ENCODE measurements at regions not wholly inside any gene's neighbourhood (a gene's known extent, or its start where the extent isn't known, plus 50 kb on each side); places are given as distances from the start of the nearest gene placed in this dataset.

DNA sequence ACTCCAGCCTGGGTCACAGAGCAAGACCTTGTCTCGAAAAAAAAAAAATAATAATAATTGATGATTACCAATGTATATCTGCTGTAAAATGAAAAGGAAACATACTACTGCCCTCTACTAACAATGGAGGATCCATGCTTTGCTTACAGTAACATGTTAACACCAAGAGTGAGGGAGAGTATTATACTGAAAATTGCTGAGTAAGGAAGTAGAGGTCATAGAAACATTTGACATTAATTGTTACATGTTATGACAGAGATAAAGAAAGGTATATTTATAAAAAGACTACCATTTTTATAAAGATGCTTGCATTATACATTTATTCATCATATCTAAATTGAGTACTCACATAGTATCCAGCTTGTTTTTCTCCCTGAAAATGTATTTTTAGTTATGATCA, 1989.8 kb upstream of the TENM3 start:
- WGBS, result 85% methylated on average over 1 of the region's 1 CpG
- Histone ChIP-seq H3K36me3 (ENCODE audit: insufficient read depth) (no peaks in the 10 kb centered on the region), H3K4me3 (ENCODE audit: low read depth, low read length) (no peak overlapping the region), H3K4me1 (ENCODE audit: insufficient read depth) (no peaks in the 10 kb centered on the region), H3K27ac (ENCODE audit: low read depth) (no peak overlapping the region)
- no peak for DNase-seq (ENCODE audit: extremely low spot score)

DNA sequence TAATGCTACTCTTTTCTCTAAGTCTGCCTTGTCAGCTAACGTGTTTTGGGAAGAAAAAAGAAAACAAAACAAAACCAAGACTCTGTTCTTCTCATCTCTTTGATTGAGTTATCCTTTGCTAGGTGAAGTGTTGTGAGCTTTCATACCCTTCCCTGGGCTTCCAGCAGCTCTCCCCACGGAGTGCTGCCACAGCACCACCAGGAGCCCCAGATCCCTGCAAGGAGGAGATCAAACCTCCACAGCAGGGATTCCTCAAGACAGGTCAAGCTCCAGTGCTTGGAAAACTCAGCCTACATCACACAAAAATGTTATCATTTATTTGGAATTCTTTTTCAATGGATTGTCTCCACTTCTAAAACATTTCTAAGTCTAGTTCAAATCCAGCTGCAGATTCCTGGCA, 1981.9 kb upstream of the TENM3 start:
- Histone ChIP-seq H3K36me3 (ENCODE audit: insufficient read depth) (no peaks in the 10 kb centered on the region), H3K4me3 (ENCODE audit: low read depth, low read length) (no peak overlapping the region), H3K4me1 (ENCODE audit: insufficient read depth) (no peaks in the 10 kb centered on the region), H3K27ac (ENCODE audit: low read depth) (no peak overlapping the region)
- 33% methylated on average over 2 of the region's 2 CpGs for WGBS
- no peak for DNase-seq (ENCODE audit: extremely low spot score)

GRCh38 chr4:180280076-180280475, 1963.1 kb upstream of the TENM3 start:
- no peak for DNase-seq (ENCODE audit: extremely low spot score)
- H3K36me3 ChIP-seq (ENCODE audit: insufficient read depth), result no peaks in the 10 kb centered on the region
- H3K4me1 ChIP-seq (ENCODE audit: insufficient read depth), result no peaks in the 10 kb centered on the region
- no peak overlapping the region for H3K27ac ChIP-seq (ENCODE audit: low read depth)
- 77% methylated on average over 3 of the region's 3 CpGs for WGBS
- H3K4me3 ChIP-seq (ENCODE audit: low read depth, low read length), result no peak overlapping the region

GRCh38 chr4:180280726-180281297, 1962.4 kb upstream of the TENM3 start:
- no peaks in the 10 kb centered on the region for H3K36me3 ChIP-seq (ENCODE audit: insufficient read depth)
- DNase-seq (ENCODE audit: extremely low spot score), result no peak
- H3K27ac ChIP-seq (ENCODE audit: low read depth), result no peak overlapping the region
- H3K4me1 ChIP-seq (ENCODE audit: insufficient read depth), result no peaks in the 10 kb centered on the region
- no peak overlapping the region for H3K4me3 ChIP-seq (ENCODE audit: low read depth, low read length)
- 63% methylated on average over 6 of the region's 6 CpGs for WGBS

GRCh38 chr4:180281724-180282123, 1961.5 kb upstream of the TENM3 start:
- 49% methylated on average over 3 of the region's 3 CpGs for WGBS

GRCh38 chr4:180284267-180284666, 1958.9 kb upstream of the TENM3 start:
- no peak for DNase-seq (ENCODE audit: extremely low spot score)
- Histone ChIP-seq H3K4me3 (ENCODE audit: low read depth, low read length) (no peak overlapping the region), H3K27ac (ENCODE audit: low read depth) (no peak overlapping the region), H3K4me1 (ENCODE audit: insufficient read depth) (no peaks in the 10 kb centered on the region), H3K36me3 (ENCODE audit: insufficient read depth) (no peaks in the 10 kb centered on the region)
- WGBS, result 62% methylated on average over 3 of the region's 3 CpGs

More at GRCh38 chr4:180281724-180282123, 1961.5 kb upstream of the TENM3 start:
- Histone ChIP-seq H3K36me3 (ENCODE audit: insufficient read depth) (no peaks in the 10 kb centered on the region), H3K4me1 (ENCODE audit: insufficient read depth) (no peaks in the 10 kb centered on the region), H3K4me3 (ENCODE audit: low read depth, low read length) (no peak overlapping the region), H3K27ac (ENCODE audit: low read depth) (no peak overlapping the region)
- DNase-seq (ENCODE audit: extremely low spot score), result no peak

GRCh38 chr4:180285796-180286195, 1957.4 kb upstream of the TENM3 start:
- no peak for DNase-seq (ENCODE audit: extremely low spot score)
- H3K27ac ChIP-seq (ENCODE audit: low read depth), result no peak overlapping the region
- no peaks in the 10 kb centered on the region for H3K4me1 ChIP-seq (ENCODE audit: insufficient read depth)
- H3K4me3 ChIP-seq (ENCODE audit: low read depth, low read length), result no peak overlapping the region
- no peaks in the 10 kb centered on the region for H3K36me3 ChIP-seq (ENCODE audit: insufficient read depth)
- 88% methylated on average over 1 of the region's 1 CpG for WGBS

DNA sequence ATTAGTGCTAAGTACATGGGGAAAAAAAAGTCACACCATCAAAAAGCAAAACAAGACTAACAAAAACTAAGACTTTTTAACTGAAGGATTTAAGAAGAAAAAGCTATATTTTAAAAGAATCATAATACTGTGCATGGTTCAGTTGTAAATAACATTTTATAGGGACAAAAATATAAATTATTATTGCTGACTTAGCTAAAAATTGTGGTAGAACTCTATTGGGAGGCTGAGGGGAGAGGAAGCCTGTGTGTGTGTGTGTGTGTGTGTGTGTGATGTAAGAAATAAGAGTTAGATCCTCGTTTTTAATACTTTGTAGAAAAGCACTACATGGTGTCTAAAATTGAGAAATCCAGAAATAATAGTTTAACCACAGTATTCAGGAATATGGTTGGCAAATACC, 1950.9 kb upstream of the TENM3 start:
- DNase-seq (ENCODE audit: extremely low spot score), result no peak
- H3K36me3 ChIP-seq (ENCODE audit: insufficient read depth), result no peaks in the 10 kb centered on the region
- no peaks in the 10 kb centered on the region for H3K4me1 ChIP-seq (ENCODE audit: insufficient read depth)
- no peak overlapping the region for H3K4me3 ChIP-seq (ENCODE audit: low read depth, low read length)
- H3K27ac ChIP-seq (ENCODE audit: low read depth), result no peak overlapping the region
- WGBS, result 54% methylated on average over 1 of the region's 1 CpG

DNA sequence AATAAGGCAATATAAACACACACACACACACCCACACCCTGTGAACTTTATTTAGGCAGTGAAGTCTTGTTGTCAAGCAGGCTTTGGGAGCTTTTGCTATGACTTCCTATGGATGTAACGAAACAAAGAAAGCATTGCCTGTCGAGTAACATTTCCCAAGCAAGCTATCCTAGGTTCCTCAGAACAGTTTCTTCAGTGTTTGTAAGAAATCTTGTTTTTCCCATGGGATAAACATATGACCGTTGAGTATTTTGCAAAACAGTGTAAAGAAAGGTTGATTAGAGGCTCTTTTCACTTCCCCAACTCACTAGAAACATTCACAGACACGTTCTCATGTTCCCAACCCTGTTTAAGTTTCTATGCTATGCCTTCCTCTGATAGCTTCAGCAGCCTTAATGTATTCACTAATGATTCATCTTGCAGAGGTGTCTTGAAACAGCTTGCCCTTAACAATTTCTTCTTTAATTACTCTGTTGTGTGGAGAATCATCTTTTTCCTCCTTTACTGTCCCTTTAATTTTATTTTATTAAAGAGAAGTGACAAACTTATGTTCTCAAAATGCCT, 1947.1 kb upstream of the TENM3 start:
- H3K36me3 ChIP-seq (ENCODE audit: insufficient read depth), result no peaks in the 10 kb centered on the region
- H3K4me3 ChIP-seq (ENCODE audit: low read depth, low read length), result no peak overlapping the region
- no peak overlapping the region for H3K27ac ChIP-seq (ENCODE audit: low read depth)
- DNase-seq (ENCODE audit: extremely low spot score), result no peak
- H3K4me1 ChIP-seq (ENCODE audit: insufficient read depth), result no peaks in the 10 kb centered on the region
- WGBS, result 45% methylated on average over 4 of the region's 4 CpGs

DNA sequence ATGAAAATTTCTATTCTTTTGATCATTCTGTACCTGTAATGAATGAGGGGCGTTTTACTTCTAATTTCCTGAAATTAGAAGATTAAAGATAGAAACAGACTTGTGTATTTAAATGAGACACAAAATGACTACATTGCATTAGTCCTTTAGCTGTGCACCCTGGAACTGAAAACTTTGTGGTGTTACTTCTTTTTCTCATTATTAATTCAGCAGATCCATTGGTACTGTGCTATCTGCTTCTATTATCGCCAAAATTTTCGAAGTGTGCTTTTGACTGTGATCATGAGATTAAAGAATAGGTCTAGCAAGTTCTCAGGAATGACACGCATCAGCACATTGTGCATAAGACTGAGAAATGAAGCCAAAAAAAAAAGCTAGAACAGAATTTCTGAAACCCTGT, 1938.9 kb upstream of the TENM3 start:
- H3K36me3 ChIP-seq (ENCODE audit: insufficient read depth), result no peaks in the 10 kb centered on the region
- no peak overlapping the region for H3K27ac ChIP-seq (ENCODE audit: low read depth)
- 52% methylated on average over 4 of the region's 4 CpGs for WGBS
- no peak overlapping the region for H3K4me3 ChIP-seq (ENCODE audit: low read depth, low read length)
- H3K4me1 ChIP-seq (ENCODE audit: insufficient read depth), result no peaks in the 10 kb centered on the region
- no peak for DNase-seq (ENCODE audit: extremely low spot score)

GRCh38 chr4:180310616-180311015, 1932.6 kb upstream of the TENM3 start:
- Histone ChIP-seq H3K4me1 (ENCODE audit: insufficient read depth) (no peaks in the 10 kb centered on the region), H3K36me3 (ENCODE audit: insufficient read depth) (no peaks in the 10 kb centered on the region), H3K4me3 (ENCODE audit: low read depth, low read length) (no peak overlapping the region), H3K27ac (ENCODE audit: low read depth) (no peak overlapping the region)
- WGBS, result 92% methylated on average over 3 of the region's 3 CpGs
- DNase-seq (ENCODE audit: extremely low spot score), result no peak

- H3K27ac ChIP-seq (ENCODE audit: low read depth), result no peak overlapping the region
- H3K36me3 ChIP-seq (ENCODE audit: insufficient read depth), result no peaks in the 10 kb centered on the region
- 52% methylated on average over 5 of the region's 5 CpGs for WGBS
- no peaks in the 10 kb centered on the region for H3K4me1 ChIP-seq (ENCODE audit: insufficient read depth)
- H3K4me3 ChIP-seq (ENCODE audit: low read depth, low read length), result no peak overlapping the region
- no peak for DNase-seq (ENCODE audit: extremely low spot score)
Measured at GRCh38 chr4:180314972-180315371, 1928.2 kb upstream of the TENM3 start.

- no peaks in the 10 kb centered on the region for H3K36me3 ChIP-seq (ENCODE audit: insufficient read depth)
- no peak for DNase-seq (ENCODE audit: extremely low spot score)
- H3K4me1 ChIP-seq (ENCODE audit: insufficient read depth), result no peaks in the 10 kb centered on the region
- no peak overlapping the region for H3K4me3 ChIP-seq (ENCODE audit: low read depth, low read length)
- no peak overlapping the region for H3K27ac ChIP-seq (ENCODE audit: low read depth)
- 49% methylated on average over 2 of the region's 2 CpGs for WGBS
Measured at GRCh38 chr4:180330521-180330920, 1912.7 kb upstream of the TENM3 start.

GRCh38 chr4:180333162-180333561, 1910.0 kb upstream of the TENM3 start:
- Histone ChIP-seq H3K4me1 (ENCODE audit: insufficient read depth) (no peaks in the 10 kb centered on the region), H3K36me3 (ENCODE audit: insufficient read depth) (no peaks in the 10 kb centered on the region), H3K4me3 (ENCODE audit: low read depth, low read length) (no peak overlapping the region), H3K27ac (ENCODE audit: low read depth) (no peak overlapping the region)
- DNase-seq (ENCODE audit: extremely low spot score), result no peak
- WGBS, result 89% methylated on average over 4 of the region's 4 CpGs

GRCh38 chr4:180335566-180335965, 1907.6 kb upstream of the TENM3 start:
- H3K4me1 ChIP-seq (ENCODE audit: insufficient read depth), result no peaks in the 10 kb centered on the region
- DNase-seq (ENCODE audit: extremely low spot score), result no peak
- H3K36me3 ChIP-seq (ENCODE audit: insufficient read depth), result no peaks in the 10 kb centered on the region
- H3K27ac ChIP-seq (ENCODE audit: low read depth), result no peak overlapping the region
- WGBS, result 45% methylated on average over 1 of the region's 1 CpG
- no peak overlapping the region for H3K4me3 ChIP-seq (ENCODE audit: low read depth, low read length)
